ENCODE measurements at regions not wholly inside any gene's neighbourhood (a gene's known extent, or its start where the extent isn't known, plus 50 kb on each side); places are given as distances from the start of the nearest gene placed in this dataset.

DNA sequence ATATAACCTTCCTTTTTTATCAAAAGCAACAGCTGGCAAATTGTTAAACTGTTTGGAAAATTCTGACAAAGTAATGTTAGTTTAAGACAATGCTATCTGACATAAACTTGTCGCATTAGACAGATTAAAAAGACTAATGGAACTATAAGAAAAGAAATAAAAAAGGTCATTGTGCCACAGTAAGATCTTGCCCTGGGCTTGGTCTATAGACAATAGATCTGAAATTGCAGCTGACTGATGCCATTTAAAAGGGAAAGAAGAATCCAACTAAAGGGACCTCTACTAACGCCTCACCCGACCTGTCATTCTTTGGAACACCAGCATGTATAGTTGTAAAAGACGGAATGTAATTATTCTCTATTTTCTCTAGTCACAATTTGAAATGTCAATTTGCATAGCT is 644.4 kb upstream of the GRAMD2B start:
- DNase-seq (ENCODE audit: low read depth in 1 of 2, low spot score in 1 of 2): no peak

GRCh38 chr5:125785407-125785806 is 637.8 kb upstream of the GRAMD2B start:
- no peak for DNase-seq (ENCODE audit: low read depth in 1 of 2, low spot score in 1 of 2)

DNA sequence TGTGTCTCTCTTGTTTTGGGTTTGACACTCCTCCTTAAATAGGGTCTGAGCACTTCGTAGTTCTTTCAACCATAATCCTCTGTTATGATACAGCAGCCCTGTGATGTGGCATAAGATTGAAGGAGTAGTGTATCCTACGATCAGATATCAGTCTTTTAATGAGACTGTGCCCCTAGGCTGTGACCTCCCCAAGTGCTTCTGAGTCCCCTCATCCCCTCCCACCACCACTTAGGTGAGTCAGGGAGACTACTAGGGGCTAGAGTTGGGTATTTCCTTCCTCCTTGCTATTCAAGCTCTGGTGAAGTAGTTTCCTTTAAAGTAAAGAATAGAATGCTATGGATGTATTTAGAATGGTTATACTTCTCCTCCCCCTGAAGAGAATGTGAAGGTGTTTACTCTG is 637.2 kb upstream of the GRAMD2B start:
- DNase-seq (ENCODE audit: low read depth in 1 of 2, low spot score in 1 of 2): no peak

- DNase-seq (ENCODE audit: low read depth in 1 of 2, low spot score in 1 of 2): no peak
These were observed 629.7 kb upstream of the GRAMD2B start for GRCh38 chr5:125793470-125793869.

DNA sequence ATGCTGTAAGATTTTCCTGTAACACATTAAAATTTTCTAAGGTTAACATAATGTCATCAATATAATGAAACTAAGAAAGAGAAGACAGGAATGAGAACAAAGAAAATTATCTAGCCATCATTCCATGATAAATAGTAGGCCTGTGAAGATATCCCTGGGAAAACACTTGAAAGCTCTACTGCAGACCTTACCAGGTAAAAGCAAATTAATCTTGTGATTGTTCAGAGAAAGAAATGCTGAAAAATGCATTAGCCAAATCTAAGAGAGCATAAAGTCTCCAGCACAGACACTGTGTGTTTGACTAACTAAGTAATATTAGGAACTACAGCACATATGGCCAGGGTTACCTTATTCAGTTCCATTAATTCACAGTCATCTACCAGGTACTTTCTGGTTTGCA is 628.3 kb upstream of the GRAMD2B start:
- no peak for DNase-seq (ENCODE audit: low read depth in 1 of 2, low spot score in 1 of 2)

DNA sequence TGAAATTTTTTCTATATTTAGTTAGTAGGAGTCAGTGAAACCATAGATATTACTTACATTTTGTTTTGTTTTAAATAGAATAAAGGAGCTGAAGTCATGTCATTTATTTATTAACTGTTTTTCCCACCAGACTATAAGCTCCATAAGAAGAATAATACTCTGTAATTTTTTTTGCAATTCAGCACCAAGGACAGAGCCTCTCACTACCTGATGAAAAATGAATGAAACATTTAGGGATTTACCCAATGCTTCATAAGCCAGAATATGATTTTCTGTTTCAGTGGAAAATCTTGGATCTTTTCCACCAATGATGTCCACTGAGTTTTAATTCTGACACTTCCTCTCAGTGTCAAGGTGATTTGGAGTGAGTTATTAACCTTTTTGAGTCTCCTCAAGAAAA is 624.9 kb upstream of the GRAMD2B start:
- no peak for DNase-seq (ENCODE audit: low read depth in 1 of 2, low spot score in 1 of 2)

- no peak for DNase-seq (ENCODE audit: low read depth in 1 of 2, low spot score in 1 of 2)
These were observed 610.6 kb upstream of the GRAMD2B start for GRCh38 chr5:125812651-125813050.

DNA sequence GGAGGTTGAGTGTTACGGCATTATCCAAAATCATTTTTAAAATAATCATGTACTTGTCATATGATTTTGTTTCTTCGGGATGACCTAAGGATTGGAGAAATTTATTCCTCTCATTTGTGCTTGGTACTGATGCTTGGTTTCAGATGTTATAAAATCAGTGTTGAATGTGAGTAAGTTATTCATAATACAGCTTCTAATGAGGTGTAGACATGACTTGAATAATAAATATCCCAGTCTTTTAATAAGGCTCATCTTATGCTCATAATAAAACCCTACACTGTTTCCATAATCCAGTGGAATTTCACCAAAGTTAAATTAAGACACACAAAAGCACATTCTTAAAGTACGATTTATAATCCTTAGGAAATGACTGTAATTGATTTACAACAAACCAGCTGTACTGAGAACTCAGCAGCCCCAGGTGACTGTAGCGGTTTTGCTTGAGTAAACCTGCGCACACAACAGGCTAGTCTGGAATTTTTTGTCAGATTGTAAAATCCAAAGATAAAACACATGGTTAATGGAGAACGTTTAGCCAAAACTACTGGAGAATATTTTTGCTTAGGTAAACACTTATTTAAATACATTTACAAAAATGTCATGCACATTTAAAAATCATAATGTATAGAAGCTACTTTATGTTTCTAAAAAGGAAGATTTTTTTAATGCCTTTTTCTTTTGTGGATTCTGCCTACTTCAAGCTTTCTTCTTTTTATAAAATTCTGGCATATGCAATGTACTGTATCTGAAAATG is 609.8 kb upstream of the GRAMD2B start:
- DNase-seq (ENCODE audit: low read depth in 1 of 2, low spot score in 1 of 2): no peak

GRCh38 chr5:125814119-125814518 is 609.1 kb upstream of the GRAMD2B start:
- DNase-seq (ENCODE audit: low read depth in 1 of 2, low spot score in 1 of 2): no peak

GRCh38 chr5:125823572-125823971 is 599.6 kb upstream of the GRAMD2B start:
- no peak for DNase-seq (ENCODE audit: low read depth in 1 of 2, low spot score in 1 of 2)

GRCh38 chr5:125826214-125826613 is 597.0 kb upstream of the GRAMD2B start:
- DNase-seq (ENCODE audit: low read depth in 1 of 2, low spot score in 1 of 2): no peak

DNA sequence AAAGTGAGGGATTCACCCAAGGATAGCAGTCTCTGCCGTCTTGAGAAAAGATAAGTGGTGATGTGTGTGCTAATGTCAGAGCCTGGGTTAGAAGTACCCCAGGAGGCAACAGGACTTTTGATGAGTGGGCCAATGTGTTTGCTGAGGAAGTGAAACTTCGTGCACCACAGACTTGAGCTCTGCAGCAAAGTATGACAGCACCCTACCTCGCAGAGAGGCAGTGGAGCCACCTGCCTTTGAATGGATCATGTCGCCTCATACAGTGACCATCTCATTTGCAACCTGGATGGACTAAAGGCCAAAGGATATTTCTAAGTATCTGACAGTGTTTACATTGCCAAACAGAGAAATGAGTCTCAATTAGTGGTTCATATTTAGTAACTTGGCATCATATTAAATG is 593.9 kb upstream of the GRAMD2B start:
- no peak for DNase-seq (ENCODE audit: low read depth in 1 of 2, low spot score in 1 of 2)

- DNase-seq (ENCODE audit: low read depth in 1 of 2, low spot score in 1 of 2): no peak
These were observed 589.8 kb upstream of the GRAMD2B start for GRCh38 chr5:125833398-125833797.

- no peak for DNase-seq (ENCODE audit: low read depth in 1 of 2, low spot score in 1 of 2)
These were observed 588.6 kb upstream of the GRAMD2B start for GRCh38 chr5:125834438-125835115.

DNA sequence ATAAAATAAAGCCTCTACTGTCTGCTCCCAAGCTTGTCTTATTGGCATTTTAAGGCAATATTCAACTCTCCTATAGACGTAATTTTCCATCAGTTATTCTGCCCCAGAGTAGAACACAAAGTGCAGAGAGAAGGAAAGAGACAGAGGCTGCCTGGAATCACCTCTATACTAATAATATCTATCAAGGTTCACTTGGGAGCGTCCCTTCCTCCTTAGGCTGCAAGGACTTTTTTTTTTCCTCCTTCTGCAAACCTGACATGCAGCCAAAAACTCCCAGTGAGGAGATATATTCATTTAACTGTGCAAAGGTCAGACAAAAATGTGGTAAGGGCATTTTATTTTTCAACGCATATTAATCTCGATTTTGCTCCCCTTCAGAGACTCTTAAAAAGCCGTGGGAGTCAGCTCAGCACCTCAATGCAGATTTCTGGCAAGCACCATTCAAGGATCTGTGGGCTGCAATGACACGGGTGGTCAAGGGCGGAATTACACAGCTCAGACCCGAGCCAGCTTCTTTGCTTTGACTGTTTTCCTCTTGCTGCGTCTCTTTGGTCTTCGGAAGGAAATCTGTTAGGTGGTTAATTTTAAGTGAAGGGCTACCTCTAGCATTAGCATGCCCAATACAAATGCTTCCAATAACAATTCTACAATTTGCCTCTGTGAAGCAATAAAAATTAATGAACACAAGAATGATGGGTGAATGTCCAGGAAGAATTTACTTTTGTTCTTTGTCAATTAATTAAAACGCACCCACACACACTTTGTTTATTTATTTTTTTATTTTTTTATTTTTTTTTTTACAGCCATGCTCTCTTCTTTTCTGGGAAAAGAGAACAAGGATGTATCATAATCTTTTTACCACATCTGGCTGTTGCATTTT is 587.7 kb upstream of the GRAMD2B start:
- no peak for DNase-seq (ENCODE audit: low read depth in 1 of 2, low spot score in 1 of 2)

DNA sequence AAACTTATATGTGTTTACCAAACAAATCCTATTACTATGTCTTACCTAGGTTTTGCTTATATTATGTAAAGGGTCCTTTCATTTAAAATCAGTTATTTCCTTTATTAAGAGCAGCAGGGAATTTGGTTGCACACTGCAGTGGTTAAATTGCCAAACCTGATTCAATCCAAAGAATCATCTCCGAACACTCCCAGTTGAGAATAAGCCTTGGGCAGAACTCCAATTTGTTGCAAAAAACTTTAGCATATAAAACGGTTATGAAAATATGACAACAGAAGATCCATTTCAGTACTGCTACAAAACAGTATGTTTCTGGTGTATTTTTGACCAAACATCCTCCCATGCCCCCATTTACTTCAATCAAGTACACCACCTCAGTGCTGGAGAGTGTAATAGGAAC is 587.0 kb upstream of the GRAMD2B start:
- DNase-seq (ENCODE audit: low read depth in 1 of 2, low spot score in 1 of 2): no peak

DNA sequence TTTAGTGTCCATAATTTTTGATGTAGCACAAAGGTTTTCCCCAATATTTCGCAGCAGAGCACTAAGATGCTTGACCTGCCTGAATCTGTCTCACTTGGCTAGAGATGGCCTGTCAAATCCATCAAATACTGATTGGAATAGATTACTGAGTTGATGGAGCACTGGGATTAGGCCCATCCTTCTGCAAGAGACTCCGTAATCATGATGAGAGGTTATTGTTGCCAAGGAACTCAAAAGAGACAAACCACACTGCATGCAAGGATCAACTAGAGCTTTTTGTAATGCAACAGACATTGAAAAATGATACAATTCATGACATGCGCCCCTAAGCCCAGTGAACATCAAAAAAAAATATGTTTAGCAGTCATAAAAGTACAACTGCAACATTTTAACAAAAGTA is 585.3 kb upstream of the GRAMD2B start:
- no peak for DNase-seq (ENCODE audit: low read depth in 1 of 2, low spot score in 1 of 2)

DNA sequence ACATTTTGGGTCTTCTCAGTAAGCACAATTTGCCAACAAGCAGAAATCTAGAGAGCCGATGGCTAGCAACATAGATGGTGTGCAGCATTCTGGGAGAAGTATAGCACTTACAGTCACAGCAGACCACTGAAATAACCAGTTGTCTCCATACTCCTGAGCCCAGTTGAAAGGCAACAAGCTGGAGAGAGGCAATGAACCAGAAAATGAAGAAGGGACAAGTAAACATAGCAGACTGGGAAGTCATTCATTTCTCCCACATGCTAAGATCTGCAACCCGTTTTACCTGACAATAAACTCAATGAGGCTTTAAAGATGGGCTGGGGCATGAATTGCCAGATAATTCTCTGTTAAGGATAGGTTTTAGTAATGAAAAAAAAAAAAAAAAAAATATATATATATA is 575.6 kb upstream of the GRAMD2B start:
- DNase-seq (ENCODE audit: low read depth in 1 of 2, low spot score in 1 of 2): no peak

- no peak for DNase-seq (ENCODE audit: low read depth in 1 of 2, low spot score in 1 of 2)
These were observed 574.5 kb upstream of the GRAMD2B start for GRCh38 chr5:125848751-125849150.

DNA sequence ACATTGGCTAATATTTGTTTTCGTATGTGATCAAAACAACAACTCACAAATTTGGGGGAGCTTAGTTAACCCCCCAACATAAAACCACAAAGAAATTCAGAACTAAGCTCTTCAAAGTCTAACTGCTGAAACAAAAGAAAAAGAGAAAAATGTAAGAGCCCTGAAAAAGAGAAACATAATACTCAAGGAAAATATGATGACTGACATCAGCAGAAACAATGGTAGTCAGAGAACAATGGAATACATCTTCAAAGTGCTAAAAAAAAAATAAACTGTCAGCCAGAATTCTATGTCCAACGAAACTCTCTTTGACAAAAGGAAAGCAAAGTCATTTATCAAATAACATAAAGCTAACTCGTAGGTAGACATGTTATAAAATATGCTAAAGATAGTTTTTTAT is 566.3 kb upstream of the GRAMD2B start:
- DNase-seq (ENCODE audit: low read depth in 1 of 2, low spot score in 1 of 2): no peak

DNA sequence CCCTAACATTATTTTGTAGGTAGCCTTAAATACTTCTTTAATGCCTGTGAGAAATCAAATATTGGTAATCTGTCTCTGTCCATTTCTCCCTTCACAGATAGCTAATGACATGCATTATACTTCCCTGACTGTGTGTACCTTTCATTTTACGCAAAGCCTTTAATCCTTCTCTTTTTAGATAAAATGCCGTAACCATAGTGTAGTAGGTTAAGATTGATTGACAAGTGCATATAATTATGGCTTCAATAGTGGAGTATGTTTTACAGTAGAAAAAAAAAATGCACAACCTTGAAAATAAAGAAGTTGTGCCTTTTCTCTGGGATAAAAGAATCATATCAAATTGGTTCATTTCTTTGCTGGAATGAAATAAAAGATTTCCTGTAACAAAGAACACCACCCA is 559.6 kb upstream of the GRAMD2B start:
- no peak for DNase-seq (ENCODE audit: low read depth in 1 of 2, low spot score in 1 of 2)
